GM19351 (cell line): ENCODE measurements at regions not wholly inside any gene's neighbourhood (a gene's known extent, or its start where the extent isn't known, plus 50 kb on each side); places are given as distances from the start of the nearest gene placed in this dataset.
"Not testable (repeated sequence)": the region's sequence is repeated elsewhere in the genome, so short reads cannot be mapped to it uniquely, and the experiment has no call there.

ENCODE experiments used
- ATAC-seq: cut with Tn5 transposase; IDR thresholded peaks from one replicate; pipeline ENCODE4 v1.9.1; 2021; ENCODE audit warnings: mild to moderate bottlenecking, moderate library complexity; ENCODE audit not compliant: unreplicated experiment

DNA sequence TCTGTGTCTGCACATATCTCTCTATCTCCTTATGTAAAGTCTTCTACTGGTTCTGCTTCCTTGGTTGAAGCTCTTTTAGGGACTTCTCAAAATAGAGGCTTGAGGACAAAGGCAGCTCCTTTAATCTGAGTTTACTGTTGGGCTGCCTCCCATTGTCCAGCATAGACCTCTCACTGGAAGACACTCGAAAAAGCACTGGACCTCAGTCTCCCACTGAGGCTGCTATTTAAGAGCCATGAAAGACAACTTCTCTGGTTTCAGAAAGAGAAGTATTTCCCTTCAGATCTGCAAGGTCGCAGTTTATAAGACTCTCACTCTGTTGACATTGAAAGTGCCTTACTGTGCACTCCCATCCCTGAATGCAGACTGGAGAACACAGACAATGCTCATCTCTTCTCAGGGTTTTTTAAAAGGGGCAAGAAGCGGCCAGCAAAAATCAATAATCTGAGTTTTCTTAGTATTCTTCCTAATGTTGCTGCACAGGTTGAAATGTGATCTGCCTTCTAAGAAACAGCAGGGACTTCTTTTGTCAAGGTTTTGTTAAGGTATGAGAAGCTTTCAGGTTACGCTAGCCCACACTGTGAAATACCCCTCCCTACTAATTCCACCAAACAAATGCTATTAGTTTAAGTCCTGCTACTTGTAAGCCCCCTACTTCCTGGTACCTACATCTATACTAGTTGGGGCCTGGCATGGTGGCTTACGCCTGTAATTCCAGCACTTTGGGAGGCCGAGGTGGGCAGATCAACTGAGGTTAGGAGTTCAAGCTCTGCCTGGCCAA, 450.0 kb upstream of the SLC10A2 start:
- ATAC-seq = no peak

DNA sequence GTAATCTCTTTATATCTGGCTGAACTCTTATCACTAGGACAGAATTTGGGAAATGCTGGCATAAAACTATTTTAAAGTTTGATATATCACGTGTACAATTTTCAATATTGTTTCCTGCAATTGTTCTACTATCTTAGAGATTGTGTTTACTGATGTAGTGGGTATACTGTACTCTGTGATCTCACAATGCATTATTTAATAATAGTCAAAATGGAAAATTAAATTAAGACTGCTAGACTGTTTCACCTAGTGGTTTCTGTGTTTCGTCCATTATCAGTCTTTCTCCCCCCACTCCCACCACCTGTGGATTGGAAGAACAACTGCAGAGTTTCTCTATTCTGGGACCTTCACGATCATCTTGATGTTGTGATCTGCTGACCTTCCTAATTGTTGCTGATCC, 449.2 kb upstream of the SLC10A2 start:
- no peak for ATAC-seq

DNA sequence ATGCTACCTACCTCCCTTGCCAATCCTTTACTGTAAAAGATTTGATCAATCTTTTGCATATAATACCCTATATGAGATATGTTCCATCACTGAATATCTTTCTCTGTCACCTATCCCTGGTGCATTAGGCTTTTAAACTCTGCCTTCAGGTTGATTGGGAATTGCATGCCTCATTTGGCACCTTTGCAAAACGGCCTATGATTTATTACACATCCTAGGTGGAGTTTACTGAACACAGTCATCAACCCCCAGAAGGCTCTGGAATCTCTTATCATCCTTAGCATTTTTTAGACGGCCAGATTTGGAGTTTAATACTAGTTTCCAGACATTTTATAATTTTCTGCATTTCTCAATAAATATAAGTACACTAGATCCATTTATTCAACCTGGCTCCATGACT, 448.4 kb upstream of the SLC10A2 start:
- ATAC-seq = no peak

DNA sequence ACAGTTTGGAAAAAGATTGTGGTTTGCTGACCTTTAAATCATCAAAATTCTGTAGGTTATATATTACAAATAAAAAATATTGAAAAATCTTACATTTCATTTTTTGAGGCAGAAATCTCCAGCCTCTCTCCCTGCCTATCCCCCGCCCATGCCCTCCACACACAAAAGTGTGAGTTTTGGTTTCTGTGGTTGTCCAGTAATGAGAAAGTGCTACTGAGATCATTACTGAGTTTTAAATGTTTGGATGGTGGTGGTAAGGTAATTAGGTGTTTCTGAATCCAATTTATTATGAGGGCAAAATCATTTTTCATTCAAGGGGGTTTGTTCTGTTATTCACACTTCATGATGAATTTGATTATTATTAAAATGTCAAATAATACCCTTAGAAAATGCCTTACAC, 448.0 kb upstream of the SLC10A2 start:
- ATAC-seq = no peak

DNA sequence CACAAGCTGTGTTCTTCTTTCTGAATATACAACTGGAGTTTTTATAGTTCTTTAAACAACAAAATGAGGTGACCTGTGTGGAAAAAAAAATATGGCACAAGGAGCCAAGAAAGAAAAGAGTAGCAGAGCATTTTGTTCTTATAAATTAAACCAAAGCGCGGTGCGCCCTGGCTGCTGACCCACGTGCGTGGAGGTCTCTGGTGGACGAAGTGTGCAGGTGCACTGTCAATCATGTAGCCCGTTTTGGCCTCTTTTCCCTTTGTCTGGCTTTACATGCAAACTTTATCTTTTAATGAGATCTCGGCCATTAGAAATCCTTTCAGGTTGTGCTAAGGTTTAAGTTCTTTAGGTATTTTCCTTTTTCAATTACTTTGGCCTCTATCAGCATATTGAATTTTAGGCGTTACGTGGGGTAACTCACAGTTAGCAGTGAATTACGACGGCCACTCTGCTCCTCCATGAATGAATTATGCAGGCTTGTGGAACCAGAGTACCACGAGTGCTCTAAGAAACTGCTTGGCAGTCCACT, 443.9 kb upstream of the SLC10A2 start:
- ATAC-seq = no peak

DNA sequence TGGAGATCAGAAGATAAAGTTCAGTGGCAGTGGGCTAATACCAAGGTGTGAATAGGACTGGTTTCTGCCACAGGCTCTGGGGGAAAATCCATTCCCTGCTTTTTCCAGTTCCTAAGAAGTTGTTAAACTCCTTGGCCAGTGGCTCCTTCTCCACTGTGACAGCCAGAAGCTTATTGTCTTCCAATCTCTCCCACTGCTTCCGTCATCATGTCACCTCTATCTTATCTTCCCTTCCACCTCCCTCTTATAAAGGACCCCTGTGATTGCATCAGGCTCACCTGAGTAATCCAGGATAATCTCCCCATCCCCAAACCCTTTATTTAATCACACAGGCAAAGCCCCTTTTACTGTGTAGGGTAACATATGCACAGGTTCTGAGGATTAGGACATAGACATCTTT, 431.2 kb upstream of the SLC10A2 start:
- ATAC-seq = no peak

DNA sequence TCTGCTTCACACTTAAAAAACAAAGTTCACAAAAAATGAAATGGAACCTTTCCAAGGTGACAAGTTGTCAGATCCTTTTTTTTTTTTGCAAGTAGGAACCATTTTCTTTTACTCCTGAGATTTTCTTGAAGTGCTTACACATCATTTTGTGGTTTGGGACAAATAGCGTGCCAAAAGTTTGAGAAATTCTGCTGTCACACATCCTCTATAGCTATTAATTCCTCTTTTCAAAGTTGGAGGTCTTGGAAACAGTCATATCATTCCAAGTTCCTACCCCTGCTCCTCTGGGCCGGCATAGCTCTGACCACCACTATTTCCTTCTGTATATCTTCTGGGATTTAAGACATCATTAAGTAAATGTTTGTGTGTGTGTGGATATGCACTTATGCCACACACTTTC, 421.6 kb upstream of the SLC10A2 start:
- no peak for ATAC-seq

DNA sequence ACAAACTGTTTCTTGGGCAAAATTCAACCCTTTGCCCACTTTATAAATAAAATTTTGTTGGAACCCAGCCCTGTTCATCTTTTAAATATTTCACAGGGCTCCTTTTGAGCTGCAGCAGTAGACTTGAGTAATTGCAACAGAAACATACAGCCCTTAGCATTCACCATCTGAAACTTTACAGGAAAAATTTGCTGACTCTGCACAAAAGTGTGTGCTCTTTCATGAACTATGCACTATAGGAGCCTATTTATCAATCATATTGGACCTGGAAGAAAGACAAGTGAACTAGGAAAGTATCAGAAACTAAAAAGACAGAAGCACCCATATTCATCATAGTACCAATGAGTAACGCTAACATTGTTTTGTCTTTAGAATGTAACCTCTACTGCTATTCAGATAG, 406.9 kb upstream of the SLC10A2 start:
- ATAC-seq = no peak

DNA sequence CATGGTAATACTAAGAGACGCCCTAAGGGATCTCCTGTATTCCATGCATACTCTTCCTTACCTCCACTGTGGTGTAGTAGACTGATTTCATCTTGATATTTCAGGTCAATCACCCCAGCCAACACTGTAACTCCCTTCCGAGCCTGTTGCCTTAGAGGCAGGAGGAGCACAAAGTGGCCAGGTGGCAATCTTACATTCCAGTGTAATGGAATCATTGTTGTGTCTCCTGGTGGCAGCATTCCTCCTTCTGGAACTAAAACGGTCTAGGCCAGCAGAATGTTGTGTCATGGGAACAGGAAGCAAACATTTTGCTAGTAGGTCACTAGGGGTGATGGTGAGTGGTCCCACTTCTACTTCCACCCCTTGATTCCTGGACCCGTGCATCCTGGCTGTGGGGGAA, 405.7 kb upstream of the SLC10A2 start:
- no peak for ATAC-seq

DNA sequence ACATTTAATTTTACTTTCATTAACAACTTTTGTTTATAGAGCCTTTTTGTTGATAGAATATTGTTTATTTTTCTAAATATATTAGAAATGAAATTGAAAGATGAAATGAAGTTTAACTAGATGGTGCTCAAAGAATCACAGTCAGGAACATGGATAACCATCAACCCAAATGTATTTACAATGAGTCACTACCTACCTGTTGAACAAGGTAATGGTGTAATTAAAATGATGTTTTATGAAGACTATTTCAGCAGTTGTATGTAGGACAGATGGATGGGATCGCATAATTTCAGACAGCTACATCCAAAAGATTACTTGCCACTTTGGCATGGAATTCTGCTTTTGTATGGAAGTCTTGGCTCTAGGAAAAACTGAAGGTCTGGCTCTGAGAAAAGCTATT, 403.6 kb upstream of the SLC10A2 start:
- no peak for ATAC-seq

DNA sequence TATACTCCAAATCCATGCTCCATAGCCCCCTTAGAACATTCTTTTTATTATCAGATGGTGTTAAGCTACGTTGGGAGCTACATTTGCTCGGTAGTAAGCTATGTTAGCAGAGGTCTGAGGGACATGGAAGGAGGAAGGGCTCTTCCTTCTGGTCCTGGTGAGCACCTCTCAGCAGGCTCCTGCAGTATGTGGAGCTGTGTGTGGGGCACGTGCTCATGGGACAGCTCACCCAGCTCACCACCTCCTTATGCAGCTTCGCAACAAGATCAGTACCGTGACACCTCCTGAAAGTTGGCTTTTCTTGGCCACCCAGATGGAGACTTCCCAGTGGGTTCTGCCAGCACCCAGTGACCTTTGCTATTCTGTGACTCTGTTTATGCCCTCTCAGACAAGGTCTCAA, 400.5 kb upstream of the SLC10A2 start:
- ATAC-seq = no peak

DNA sequence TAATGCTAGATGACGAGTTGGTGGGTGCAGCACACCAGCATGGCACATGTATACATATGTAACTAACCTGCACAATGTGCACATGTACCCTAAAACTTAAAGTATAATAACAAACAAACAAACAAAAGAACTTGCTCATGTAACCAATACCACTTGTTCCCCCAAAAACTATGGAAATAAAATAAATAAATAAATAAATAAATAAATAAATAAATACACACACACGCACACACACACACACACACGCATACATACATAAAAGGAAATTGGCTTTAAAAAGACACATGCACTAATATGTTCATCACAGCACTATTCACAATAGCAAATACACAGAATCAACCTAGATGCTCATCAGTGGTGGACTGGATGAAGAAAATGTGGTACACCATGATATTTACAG, 394.0 kb upstream of the SLC10A2 start:
- ATAC-seq = not testable (repeated sequence)

DNA sequence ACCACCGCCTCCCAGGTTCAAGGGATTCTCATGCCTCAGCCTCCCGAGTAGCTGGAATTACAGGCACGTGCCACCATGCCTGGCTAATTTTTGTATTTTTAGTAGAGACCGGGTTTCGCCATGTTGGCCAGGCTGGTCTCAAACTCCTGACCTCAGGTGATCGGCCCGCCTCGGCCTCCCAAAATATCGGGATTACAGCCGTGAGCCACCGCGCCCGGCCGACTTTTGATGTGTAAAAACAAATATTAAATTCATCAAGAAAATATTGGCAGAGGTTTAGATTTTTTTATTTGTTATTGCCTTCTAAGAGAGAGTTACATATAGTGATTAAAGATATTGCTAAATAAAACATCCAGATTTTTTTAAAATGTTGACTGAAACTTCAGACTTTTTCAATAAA, 390.8 kb upstream of the SLC10A2 start:
- ATAC-seq = not testable (repeated sequence)

DNA sequence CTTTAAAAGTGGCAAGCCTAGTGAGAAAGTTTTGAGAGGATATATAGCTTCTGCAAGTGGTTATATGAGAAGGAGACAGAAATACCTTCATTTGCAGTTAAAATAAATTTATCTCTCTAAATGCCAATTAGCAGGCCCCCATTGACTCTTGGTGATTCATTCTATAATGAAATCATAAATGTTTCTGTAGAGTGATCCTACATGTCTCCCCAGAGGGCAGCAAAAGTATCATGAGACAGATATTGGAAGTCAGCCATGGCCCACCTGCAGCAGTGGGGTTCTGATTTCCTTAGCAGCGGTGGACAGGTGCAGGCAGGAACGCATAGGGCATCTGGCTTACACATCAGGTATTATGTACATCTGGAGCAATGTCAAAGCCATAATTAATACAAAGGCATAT, 385.4 kb upstream of the SLC10A2 start:
- ATAC-seq = no peak

DNA sequence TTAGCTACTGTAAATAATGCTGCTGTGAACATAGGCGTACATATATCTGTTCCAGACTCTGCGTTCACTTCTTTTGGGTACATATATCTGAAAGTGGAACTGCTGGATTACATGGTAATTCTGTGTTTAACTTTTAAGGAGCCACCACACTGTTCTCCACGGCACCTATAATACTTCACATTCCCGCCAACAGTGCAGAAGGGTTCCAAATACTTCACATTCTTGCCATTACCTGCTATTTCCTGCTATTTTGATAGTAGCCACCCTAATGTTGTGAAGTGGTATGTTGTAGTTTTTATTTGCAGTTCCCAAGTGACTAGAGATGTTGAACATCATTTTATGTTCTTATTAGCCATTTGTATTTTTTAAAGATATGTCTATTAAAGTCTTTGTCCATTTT, 377.4 kb upstream of the SLC10A2 start:
- ATAC-seq = no peak

DNA sequence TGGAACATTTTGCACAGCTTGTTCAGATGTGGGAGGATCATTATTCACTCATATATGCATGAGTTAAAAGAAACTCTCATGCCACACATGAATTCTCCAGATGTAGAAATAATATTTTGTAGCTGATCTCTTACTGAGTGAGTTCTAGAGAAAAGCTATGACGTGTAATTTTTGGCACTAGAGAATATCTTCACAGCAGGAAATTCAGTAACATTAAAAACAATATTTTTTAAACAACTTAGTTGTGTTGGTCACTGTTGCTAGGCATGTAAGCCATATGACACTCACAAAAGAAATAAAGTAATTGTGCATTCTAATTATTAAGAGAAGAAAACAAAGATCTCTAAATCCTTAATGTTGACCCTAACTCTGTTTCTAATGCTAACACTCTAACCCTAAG, 371.4 kb upstream of the SLC10A2 start:
- no peak for ATAC-seq

DNA sequence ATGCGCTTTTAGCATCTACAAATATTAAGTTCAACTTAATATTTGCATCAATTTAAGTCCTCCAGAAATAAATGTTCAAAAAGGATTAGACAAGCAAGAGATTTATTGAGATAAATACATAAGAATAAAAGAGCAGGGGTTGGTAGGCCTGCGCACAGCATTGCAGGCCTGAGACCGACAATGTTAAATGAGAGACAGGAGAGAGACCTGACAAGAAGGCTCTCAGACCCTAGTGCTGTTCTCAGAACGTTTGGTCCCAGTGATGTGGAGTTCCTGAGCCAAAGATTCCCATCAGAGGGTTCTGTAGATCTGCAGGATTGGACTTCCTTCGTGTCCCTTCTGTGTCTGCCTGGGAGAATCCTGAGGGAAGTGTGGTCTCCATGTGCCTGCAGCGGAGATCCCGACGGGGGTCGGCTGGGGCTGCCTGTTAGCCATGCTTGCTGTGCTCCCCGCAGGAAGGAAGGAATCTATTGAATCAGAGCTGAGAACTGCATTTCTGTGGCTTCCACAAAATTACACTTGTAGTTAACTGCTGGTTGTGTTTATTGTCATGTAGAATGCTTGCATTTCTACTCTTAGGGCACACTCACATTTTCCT, 369.9 kb upstream of the SLC10A2 start:
- no peak for ATAC-seq

DNA sequence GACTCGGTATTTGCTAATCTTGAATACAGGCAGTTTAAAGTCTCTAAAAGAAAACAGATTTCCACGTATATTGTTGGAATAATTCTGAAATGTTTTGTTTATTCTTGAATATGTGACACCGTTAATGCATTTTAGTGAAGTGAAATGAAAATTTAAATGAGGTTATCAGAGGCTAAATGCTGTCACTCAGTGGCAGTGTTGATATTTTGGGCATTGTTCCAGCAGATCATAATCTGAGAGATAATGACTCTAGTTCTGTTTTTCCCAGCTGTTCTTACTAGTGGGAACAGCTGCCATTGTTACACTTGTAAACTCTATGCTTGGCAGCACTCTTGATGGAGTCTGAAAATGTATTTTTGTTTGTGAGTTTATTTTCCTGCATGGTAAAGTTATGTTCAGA, 365.6 kb upstream of the SLC10A2 start:
- no peak for ATAC-seq

DNA sequence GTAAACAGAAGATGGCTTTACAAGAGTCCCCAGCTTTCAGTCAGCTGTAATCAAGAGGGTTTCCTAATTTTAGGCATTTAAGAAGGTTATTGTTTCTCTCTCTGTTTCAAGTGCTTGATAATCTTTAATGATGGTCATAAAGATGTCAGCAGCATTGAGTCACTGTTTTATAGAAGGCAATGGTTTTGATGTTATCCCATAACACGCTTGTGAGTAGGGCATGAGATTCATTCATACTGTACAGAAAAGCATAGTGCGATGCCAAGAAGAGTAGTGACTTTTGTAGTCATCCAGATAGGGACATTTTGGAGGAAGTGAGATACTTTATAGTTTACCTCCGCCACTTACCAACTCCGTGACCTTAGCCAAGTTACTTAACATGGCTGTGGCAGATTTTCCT, 364.2 kb upstream of the SLC10A2 start:
- ATAC-seq = no peak

DNA sequence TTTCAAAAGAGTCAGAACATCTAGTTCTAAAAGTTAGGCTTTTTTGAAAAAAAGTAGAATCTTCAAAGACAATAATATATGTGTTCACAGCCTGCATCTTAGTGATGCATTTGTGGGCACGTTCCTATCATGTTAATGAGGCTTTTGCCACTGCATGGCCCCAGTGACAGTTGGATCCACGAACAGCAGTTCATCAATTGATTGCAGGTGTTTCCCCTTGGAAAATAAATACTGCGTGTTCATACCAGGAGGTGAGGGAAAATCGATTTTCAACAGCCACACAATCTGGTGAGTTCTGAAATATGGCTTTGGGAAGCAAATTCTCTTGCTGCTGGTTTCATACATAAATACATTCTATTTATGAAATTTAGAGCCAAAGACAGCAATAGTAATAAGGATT, 343.8 kb upstream of the SLC10A2 start:
- no peak for ATAC-seq

DNA sequence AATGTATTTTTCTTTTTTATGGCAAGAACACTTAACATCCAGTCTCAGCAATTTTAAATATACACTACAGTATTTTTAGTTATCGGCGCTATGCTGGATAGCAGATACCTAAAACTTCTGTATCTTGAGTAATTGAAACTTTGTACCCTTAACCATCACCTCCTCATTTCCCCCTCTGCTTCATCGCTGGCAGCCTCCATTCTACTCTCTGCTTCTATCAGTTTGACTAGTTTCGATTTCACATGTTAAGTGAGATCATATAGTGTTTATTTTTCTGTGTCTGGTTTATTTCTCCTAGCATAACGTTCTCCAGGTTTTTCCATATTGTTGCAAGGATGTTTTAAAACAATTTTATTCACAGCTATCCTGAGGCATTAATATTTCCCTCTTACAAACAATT, 340.8 kb upstream of the SLC10A2 start:
- ATAC-seq = no peak

DNA sequence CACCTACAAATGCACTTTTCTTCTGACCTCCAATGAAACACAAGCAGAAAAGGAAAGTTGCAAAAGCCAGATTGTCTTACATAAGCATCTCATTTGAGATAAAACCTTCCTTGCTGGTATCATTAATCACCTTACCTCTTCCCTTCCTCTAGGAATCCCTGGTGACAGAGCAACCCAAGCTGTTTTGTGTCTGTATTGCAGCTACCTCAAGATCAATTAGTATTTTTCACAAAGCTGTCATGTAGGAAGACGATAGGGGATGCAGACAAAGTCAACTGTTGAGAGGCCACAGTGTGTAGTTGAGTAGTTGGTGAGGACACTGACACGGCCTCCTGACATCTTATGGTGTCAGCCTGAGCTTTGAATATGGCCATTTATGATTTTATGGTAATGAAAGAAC, 339.1 kb upstream of the SLC10A2 start:
- ATAC-seq = no peak

DNA sequence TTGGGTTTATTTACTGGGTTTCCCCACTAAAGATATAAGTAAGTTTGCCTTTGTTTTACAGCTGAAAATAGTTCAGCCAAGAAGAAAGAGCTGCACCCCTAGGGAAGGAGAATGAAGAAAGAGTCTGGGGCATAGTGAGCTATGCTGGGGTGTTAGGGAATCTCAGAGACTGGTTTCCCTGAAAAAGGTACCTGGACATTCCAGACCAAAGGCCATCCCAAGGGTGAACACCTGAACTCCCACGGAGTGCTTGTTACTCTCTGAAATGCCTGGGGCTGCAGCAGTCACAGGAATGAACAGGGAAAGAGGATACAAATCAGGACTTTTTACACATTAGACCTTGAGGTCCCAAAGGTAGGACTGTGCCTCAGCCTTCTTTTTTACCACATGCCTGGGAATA, 337.6 kb upstream of the SLC10A2 start:
- ATAC-seq = no peak
